ENCODE measurements at regions not wholly inside any gene's neighbourhood (a gene's known extent, or its start where the extent isn't known, plus 50 kb on each side); places are given as distances from the start of the nearest gene placed in this dataset.
"Not testable (repeated sequence)": the region's sequence is repeated elsewhere in the genome, so short reads cannot be mapped to it uniquely, and the experiment has no call there.

DNA sequence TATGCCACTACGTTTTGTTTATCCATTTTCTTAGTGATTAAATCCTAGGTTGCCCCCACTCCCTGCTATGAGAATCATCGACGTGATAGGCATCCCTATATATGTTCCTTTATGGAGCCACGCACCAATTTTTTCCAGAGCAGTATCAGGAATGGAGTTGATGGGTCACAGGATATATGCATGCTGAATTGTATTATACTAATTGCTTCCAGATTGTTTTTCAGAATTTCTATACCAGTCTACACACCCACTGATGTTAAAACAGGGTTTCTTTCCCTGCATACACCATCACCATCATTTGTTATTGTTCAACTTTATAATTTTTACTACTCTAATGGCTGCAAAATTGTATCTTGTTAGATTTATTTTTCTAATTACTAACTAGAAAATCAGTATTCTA, 100.1 kb upstream of the MRPS22 start:
- DNase-seq: no peak

- DNase-seq: no peak
These were observed 95.1 kb upstream of the MRPS22 start for GRCh38 chr3:139248593-139249255.

DNA sequence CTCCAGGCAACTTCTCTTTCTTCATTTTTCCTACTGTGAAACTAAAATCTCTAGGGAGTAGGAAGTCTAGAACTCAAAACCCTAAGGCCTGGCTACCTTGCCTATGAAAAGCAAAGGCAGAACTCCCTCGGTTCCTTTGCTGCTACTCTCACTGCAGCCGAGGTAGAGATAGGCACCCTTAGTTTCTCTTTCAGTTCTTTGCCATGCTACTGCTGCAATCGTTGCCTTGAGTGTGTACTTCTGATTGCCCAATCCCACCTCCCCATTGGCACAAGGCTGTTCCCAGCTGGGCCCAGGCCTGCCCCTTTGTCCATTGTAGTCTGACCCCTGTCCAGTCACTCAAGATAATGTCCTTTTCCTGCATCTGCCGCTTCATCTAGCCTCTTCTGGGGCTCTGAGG, 92.3 kb upstream of the MRPS22 start:
- no peak for DNase-seq

GRCh38 chr3:139252719-139253118, 91.1 kb upstream of the MRPS22 start:
- no peak for DNase-seq

- DNase-seq: no peak
These were observed 85.5 kb upstream of the MRPS22 start for GRCh38 chr3:139258276-139258675.

- DNase-seq: no peak
These were observed 84.4 kb upstream of the MRPS22 start for GRCh38 chr3:139259398-139259797.

DNA sequence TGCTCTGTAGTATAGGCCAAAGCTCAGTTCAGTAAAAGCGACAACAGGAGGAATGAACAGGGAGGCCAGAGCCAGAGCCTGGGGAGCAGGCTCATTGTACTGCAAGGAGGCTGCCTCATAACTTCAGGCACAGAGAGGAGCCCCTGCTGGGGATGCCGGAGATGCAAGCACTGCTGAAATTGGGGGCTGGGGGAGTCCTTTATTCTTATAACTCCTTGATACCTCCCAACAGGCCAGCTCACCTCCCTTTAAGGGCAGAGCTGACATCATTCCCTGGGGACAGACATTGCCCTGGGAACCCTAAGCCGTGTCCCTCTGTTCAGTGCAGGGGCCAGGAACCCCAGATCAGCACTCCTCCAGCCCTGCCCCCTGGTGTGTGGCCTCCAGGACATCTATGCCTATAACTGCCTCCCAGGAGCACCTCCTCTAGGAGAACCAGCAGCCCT, 83.8 kb upstream of the MRPS22 start:
- DNase-seq: no peak

DNA sequence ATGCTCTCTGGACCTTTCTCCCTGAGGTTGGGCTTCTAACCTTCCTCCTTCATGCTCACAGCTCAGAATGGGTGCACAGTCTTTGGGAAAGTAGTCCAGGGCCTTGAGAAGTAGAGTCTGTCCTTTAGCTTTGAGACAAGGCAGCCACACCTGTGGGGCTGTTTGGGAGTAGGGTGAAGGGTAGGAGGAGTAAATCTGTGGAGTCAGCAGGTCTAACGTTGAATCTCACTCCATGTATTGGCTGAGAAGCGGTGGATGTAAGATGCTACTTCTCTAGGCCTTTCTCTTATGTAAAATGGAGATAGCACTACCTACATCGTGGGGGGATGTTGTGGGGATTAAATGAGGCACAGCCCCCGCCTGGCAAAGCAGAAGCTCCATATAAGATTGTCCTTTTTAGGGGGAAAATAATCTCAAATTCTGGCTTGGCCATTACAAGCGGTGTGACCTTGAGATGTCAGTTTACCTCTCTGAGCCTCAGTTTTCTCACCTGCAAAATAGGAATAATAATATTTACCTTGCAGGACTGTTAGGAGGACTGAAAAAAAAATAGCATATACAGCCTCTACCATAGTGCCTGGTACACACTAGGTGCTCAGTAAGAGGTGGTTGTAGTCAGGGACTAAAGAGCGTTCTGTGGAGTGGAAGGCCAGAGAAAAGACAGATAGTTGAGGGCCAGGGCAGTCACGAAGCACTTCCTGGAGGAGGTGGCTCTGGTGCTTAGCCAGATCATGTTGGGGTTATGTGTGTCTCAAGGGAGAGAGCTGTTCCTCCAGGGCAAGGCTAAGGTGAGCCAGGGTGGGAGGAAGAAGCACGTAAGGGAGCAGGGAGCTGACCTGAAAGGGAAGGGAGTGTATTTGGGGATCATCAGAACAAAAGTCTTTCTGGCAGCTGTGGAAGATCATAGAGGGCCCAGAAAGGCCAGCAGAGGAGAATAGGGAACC, 82.8 kb upstream of the MRPS22 start:
- no peak for DNase-seq

- no peak for DNase-seq
These were observed 81.8 kb upstream of the MRPS22 start for GRCh38 chr3:139261754-139262586.

DNA sequence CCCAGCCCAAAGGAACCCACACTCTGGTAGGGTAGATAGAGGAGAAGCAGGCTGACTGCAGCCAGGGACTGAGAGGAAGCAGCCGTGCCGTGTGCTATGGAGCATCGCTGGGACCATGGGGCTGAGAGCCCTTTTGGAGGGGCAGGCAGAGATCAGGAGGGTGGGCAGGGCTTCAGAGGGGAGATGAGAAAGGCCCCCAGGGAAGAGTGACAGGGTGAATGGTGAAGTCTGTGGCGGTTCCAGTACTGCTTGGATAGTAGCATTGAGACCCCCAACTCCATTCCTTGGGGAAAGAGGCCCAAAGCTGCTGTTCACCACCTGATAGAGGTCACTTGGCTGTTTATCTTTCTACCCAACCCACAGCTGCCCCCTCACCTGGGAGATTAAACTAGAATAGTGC, 80.0 kb upstream of the MRPS22 start:
- DNase-seq: no peak

GRCh38 chr3:139264375-139264774, 79.4 kb upstream of the MRPS22 start:
- no peak for DNase-seq

GRCh38 chr3:139265131-139266016, 78.4 kb upstream of the MRPS22 start:
- peak; percentile 30 for DNase-seq

- DNase-seq: peak; percentile 21
These were observed 76.2 kb upstream of the MRPS22 start for GRCh38 chr3:139267300-139268246.

DNA sequence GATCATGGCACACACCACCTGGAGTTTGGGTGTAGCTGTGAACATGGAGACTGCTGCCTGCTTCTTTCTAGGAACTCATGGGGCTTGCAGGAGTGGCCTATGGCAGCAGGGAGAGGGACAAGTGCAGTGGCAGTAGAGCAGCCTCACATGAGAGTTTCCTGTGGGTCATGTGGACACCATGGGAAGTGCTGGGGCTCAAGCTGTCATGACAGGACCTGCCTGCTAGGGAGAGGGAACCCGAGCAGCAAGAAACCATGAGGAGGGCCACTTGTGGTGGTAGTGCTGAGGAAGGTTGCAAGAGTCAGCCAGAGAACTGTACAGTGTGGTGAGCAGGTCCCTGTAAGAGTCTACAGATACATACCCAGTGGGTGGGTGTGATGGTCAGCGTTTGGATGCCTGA, 73.8 kb upstream of the MRPS22 start:
- DNase-seq: no peak

GRCh38 chr3:139270652-139271051, 73.2 kb upstream of the MRPS22 start:
- DNase-seq: not testable (repeated sequence)

- no peak for DNase-seq
These were observed 63.7 kb upstream of the MRPS22 start for GRCh38 chr3:139280027-139280671.

DNA sequence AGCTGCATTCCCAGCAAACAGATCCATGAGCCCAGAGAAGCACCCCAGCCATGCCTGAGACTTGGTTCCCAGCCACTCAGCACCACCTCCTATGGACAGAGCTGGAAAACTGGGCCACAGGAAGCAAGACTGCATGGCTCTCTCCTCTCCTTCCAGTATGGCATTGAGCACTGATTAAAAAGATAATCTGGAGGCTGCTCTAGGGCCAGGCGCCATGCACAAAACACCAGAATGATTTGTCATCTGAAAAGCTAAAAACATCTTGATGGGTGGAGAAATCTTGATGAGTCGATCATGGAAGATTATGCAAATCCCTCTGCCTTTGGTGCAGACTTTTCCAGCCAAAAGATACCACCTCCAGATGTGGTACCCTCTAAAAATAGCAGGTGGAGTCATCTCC, 62.7 kb upstream of the MRPS22 start:
- no peak for DNase-seq

DNA sequence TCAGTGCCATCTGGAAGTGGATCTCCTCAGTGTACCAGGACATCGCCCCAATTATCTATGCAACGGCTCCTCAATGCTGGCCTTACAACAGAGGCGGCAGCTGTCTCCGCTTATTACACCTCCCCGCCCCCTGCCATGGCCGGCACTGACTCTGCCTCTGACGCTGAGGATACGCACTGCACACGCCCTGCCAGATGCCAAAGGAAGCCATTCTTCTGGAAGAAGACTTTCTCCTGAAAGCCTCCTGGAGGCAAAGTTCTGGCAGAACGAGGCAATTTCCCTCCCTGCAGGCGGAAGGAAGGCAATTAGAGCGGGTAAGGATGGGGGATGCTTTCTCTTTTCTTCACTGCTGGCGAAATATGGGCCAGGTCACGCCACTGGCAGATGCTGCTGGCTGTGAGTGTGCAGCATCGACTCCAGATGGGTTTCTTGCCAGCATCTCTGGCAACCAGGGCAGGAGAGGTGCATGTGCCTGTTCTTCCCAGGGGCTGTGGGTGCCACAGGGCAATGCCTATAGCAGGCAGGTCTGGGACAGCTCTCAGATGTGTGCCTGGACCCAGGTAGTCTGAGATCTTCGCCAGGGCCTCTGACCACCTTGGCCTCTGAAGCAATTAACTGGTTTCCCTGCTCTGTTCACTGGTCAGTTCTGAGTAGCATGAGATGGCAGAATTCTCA, 62.2 kb upstream of the MRPS22 start:
- DNase-seq: no peak

DNA sequence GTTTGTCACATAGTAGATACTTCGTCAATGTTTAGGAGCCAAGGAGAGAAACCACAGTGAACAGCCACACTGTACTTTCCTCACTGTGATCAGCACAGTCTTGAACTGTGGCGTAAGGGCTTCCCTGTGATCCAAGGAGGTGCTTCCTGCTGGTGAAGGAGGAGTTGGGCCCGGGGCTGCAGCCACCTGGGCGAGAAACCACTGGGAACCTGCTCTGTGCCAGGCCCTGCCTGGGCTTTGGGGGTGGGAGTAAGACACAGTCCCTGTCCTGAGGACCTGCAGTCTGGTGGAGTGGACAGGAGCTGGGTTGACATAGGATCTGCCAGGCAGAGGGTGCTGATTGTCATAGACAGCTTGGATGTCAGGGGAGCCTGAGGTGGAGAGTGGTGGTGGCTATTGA, 60.5 kb upstream of the MRPS22 start:
- DNase-seq: no peak

DNA sequence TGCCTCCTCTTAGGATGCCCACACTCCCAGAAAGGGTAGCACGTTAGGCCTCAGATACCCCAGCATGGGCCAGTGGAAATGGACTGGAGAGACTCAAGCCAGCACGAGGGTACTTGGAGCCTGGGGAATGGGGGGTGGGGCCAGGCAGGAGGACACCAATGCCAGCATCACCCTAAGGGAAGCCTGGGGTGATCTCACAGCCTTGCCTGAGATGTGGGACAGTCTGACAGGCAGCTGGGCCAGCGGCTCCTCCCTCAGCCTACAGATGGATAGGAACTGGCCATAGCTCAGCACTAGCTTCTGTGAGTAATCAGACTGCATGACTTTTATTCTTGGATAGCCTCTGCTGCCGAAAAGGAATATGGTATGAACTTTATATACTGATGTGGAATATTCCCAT, 59.6 kb upstream of the MRPS22 start:
- no peak for DNase-seq
